CD4-positive, alpha-beta T cell treated with Interleukin-4 for 1 hour (primary cell): ENCODE measurements at regions not wholly inside any gene's neighbourhood (a gene's known extent, or its start where the extent isn't known, plus 50 kb on each side); places are given as distances from the start of the nearest gene placed in this dataset.
"Not testable (repeated sequence)": the region's sequence is repeated elsewhere in the genome, so short reads cannot be mapped to it uniquely, and the experiment has no call there.

Source experiments
- DNase-seq, 2 donors: peaks; one replicate each; pipeline ENCODE4 v3.0.0-alpha.2; 2020 to 2022

DNA sequence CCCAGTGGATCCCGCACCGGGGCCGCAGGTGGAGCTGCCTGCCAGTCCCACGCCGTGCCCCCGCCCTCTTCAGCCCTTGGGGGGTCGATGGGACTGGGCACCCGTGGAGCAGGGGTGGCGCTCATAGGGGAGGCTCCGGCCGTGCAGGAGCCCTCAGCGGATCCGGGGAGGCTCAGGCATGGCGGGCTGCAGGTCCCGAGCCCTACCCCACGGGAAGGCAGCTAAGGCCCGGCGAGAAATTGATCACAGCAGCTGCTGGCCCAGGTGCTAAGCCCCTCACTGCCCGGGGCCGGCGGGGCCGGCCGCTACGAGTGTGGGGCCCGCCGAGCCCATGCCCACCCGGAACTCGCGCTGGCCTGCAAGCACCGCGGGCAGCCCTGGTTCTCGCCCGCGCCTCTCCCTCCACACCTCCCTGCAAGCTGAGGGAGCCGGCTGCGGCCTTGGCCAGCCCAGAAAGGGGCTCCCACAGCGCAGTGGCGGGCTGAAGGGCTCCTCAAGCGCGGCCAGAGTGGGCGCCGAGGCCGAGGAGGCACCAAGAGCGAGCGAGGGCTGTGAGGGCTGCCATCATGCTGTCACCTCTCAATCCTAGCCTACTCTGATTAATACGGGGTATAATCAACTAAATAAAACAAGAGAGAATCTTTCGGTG, 56.5 kb upstream of the ABHD2 start:
- not testable (repeated sequence) for DNase-seq

DNA sequence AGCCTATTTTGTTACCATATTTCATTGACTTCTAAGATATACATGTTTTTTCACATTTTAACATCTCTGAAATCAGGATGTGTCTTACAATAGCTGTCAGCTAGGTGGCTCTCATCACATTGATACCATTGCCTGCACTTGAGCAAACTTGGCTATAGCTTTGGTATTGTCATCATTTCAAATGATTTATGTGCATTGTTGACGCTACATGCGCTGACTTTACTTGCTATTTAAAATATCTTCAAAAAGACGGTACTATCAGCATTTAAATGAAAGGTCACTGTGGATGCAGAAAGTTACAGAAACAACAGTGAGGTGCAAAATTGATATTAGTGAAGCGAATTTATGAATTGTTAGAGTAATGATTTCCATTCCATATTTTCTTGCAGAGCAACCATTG, 54.0 kb upstream of the ABHD2 start:
- peak in 1 of 2 donors; percentile 18 for DNase-seq

DNA sequence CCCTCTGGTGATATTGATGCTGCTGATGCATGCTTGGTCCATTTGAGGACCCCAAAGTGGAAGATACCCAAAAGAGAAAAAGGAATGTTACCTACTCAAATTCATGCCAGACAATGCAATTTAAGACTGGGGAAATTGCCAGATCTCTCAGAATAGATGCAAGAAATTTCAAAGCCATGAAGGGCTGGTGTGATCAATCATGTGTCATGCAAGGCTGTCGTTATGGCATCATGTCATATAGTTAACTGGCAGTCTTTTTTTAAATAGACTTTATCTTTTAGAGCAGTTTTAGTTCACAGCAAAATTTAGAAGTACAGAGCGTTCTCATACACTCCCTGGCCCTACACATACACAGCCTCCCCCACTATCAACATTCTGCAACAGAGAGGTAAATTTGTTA, 53.1 kb upstream of the ABHD2 start:
- DNase-seq, result no peak

DNA sequence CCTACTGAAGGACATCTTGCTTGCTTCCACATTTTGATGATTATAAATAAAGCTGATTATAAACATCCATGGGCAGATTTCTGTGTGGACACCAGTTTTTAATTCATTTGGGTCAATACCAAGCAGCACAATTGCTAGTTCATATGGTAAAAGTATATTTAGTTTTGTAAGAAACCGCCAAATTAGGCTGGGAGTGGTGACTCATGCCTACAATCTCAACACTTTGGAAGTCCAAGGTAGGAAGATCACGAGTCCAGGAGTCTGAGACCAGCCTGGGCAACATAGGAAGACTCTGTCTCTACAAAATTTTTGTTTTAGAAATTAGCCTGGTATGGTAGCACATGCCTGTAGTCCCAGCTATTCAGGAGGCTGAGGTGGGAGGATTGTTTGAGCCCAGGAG, 52.6 kb upstream of the ABHD2 start:
- no peak for DNase-seq

DNA sequence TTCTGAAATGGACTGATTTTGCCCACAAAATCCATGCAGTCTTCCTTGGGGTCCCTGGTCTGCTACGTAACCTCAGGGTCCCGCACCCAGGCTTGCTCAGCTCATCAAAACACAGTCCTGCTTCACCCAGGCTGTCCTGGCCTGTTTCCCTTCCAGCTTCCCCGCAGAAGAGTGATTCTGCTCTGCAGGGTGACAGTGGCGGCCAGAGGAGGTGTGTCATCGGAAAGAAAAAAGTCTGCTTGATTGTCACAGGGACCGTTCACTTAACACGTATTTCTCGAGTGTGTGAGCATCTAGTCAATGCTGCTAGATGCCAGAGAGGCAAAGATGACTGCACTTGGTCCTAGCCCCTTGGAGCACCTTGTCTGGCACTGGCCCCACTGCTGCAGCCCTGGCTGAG, 50.1 kb upstream of the ABHD2 start:
- no peak for DNase-seq
